ENCODE measurements at regions not wholly inside any gene's neighbourhood (a gene's known extent, or its start where the extent isn't known, plus 50 kb on each side); places are given as distances from the start of the nearest gene placed in this dataset.
A peak's percentile ranks its signal among the peaks of the same experiment; 100 is the strongest.

DNA sequence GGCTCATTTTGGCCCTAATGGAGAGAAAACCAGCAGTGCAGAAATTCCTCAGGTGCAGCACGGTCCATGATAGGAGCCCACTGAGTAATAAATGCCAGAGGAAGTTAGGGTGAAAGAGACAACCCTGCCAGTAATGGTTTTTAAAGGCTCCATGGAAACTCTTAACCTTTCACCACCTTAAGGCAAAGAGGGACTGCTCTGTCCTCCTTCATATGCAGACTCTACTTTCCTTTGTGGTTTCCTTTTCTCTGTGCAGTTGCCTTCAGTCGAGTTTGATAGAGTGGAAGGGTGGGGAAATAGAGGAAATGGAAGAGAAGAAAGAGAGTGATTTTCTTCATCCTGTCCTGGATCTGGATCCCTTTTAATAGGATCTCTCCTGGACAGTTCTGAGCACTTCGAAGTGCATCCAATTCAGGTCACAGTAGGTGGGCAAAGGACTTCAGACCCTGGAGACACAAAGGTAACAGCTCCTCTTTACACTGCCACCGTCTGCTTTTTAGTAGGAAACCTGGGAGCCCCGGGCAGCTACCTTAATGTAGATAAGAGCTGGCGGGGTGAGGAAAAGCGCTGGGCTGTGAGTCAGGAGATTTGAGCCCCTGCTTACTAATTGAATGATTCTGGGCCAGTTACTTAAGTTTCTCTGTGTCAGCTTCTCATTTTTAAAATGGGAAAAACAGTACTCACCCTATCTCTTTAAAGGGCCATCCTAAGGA is 294.8 kb downstream of the KCNRG start:
- no peak for DNase-seq
- intact Hi-C loops (cut with DNase I): no loop called here
- TF ChIP-seq, protein P1, sequence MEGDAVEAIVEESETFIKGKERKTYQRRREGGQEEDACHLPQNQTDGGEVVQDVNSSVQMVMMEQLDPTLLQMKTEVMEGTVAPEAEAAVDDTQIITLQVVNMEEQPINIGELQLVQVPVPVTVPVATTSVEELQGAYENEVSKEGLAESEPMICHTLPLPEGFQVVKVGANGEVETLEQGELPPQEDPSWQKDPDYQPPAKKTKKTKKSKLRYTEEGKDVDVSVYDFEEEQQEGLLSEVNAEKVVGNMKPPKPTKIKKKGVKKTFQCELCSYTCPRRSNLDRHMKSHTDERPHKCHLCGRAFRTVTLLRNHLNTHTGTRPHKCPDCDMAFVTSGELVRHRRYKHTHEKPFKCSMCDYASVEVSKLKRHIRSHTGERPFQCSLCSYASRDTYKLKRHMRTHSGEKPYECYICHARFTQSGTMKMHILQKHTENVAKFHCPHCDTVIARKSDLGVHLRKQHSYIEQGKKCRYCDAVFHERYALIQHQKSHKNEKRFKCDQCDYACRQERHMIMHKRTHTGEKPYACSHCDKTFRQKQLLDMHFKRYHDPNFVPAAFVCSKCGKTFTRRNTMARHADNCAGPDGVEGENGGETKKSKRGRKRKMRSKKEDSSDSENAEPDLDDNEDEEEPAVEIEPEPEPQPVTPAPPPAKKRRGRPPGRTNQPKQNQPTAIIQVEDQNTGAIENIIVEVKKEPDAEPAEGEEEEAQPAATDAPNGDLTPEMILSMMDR (IDR thresholded peaks at IDR 0.05): no peak
- no peak overlapping the region for H3K9ac ChIP-seq (ENCODE audit: low read depth in 2 of 2, low read length in 2 of 2)
- no peaks in the 10 kb centered on the region for H3K36me3 ChIP-seq
- no peak overlapping the region for H3K27ac ChIP-seq
- H3K4me1 ChIP-seq: no peaks in the 10 kb centered on the region
- no peaks in the 10 kb centered on the region for H3K9me3 ChIP-seq
- no peaks in the 10 kb centered on the region for H3K27me3 ChIP-seq
- no peak overlapping the region for H3K4me3 ChIP-seq

DNA sequence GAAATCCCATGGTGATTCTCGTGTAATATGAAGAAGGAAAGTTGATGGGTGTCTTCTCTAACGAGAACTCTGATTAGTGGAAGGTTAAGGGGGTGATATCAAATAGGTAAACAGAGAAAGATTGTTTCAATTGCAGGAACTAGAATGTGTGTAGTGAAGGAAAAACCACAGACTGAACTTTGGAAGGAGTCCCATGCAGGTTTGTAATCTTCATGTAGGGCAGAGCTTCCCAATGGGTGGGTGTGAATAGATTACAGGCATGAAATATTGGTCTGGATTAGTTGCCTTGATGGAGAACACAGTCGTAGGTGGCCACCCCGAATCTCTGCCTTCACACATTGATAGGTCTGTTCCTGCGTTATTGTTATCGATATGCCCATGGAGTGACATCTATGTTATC is 295.5 kb downstream of the KCNRG start:
- H3K36me3 ChIP-seq: no peaks in the 10 kb centered on the region
- no peak overlapping the region for H3K27ac ChIP-seq
- intact Hi-C loops (cut with DNase I): no loop called here
- H3K4me3 ChIP-seq: no peak overlapping the region
- no peak overlapping the region for H3K9ac ChIP-seq (ENCODE audit: low read depth in 2 of 2, low read length in 2 of 2)
- H3K4me1 ChIP-seq: no peaks in the 10 kb centered on the region
- no peaks in the 10 kb centered on the region for H3K9me3 ChIP-seq
- TF ChIP-seq, protein P1 (IDR thresholded peaks at IDR 0.05): no peak
- no peaks in the 10 kb centered on the region for H3K27me3 ChIP-seq
- DNase-seq: no peak

DNA sequence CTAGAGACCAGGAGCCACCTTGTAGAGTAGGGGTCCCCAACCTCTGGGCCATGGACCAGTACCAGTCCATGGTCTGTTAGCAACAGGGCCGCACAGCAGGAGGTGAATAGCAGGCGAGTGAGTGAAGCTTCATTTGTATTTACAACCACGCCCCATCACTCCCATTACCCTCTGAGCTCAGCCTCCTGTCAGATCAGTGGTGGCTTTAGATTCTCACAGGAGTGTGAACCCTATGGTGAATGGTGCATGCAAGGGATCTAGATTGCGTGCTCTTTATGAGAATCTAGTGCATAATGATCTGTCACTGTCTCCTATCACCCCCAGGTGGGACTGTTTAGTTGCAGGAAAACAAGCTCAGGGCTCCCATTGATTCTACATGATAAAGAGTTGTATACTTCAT is 303.6 kb downstream of the KCNRG start:
- H3K36me3 ChIP-seq: no peaks in the 10 kb centered on the region
- TF ChIP-seq, protein P1 (IDR thresholded peaks at IDR 0.05): no peak

GRCh38 chr13:50319635-50320255 is 304.5 kb downstream of the KCNRG start:
- DNase-seq: peak; percentile 38
- Histone ChIP-seq H3K9me3 (no peaks in the 10 kb centered on the region), H3K27ac (no peak overlapping the region), H3K36me3 (no peaks in the 10 kb centered on the region), H3K9ac (ENCODE audit: low read depth in 2 of 2, low read length in 2 of 2) (no peak overlapping the region), H3K4me1 (peaks cover 3% of the 10 kb centered on the region), H3K27me3 (no peaks in the 10 kb centered on the region), H3K4me3 (no peak overlapping the region)
- TF ChIP-seq, protein P1 (IDR thresholded peaks at IDR 0.05): no peak
- intact Hi-C loops (cut with DNase I): no loop called here

More for the DNA sequence above, 303.6 kb downstream of the KCNRG start:
- H3K4me3 ChIP-seq: no peak overlapping the region
- H3K27ac ChIP-seq: no peak overlapping the region
- DNase-seq: no peak
- no peak overlapping the region for H3K9ac ChIP-seq (ENCODE audit: low read depth in 2 of 2, low read length in 2 of 2)
- peaks cover 3% of the 10 kb centered on the region for H3K4me1 ChIP-seq
- intact Hi-C loops (cut with DNase I): no loop called here
- no peaks in the 10 kb centered on the region for H3K27me3 ChIP-seq
- H3K9me3 ChIP-seq: no peaks in the 10 kb centered on the region

DNA sequence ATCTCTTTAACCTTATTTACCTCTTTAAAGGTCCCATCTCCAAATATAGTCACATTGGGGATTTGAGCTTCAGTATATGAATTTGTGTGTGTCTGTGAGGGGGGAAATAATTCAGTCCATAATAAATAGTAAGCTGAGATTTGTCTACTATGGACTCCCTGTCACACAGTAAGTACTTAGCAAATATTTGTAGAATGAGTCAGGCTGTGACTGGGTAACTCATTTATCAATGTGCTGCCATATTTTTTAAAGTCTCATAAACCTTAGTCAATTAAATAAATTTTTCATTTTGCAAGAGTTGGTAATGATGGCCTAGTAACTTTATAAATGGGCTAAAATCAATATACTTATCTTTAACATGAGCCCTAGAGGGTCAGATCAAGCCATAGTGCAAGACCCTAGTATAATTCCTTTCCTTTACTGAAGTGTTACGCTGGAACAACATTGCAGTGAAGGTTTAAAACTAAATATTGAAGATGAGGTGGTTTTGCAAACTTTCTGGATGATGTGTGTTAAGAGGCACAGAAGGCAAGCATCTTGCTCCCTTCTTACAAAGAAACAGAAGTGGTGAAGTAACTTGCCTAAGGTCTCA is 305.1 kb downstream of the KCNRG start:
- no peak overlapping the region for H3K27ac ChIP-seq

More for the DNA sequence above, 305.1 kb downstream of the KCNRG start:
- Histone ChIP-seq H3K27me3 (no peaks in the 10 kb centered on the region), H3K4me1 (peaks cover 3% of the 10 kb centered on the region), H3K36me3 (no peaks in the 10 kb centered on the region), H3K4me3 (no peak overlapping the region), H3K9ac (ENCODE audit: low read depth in 2 of 2, low read length in 2 of 2) (no peak overlapping the region), H3K9me3 (no peaks in the 10 kb centered on the region)
- intact Hi-C loops (cut with DNase I): no loop called here
- TF ChIP-seq, protein P1 (IDR thresholded peaks at IDR 0.05): no peak
- DNase-seq: no peak

Data from colonic mucosa (tissue), 4 donors.